ENCODE measurements at regions not wholly inside any gene's neighbourhood (a gene's known extent, or its start where the extent isn't known, plus 50 kb on each side); places are given as distances from the start of the nearest gene placed in this dataset.
"Not testable (repeated sequence)": the region's sequence is repeated elsewhere in the genome, so short reads cannot be mapped to it uniquely, and the experiment has no call there.

- DNase-seq, result no peak
These were observed 172.2 kb upstream of the MEF2C start for GRCh38 chr5:89055015-89055694.

DNA sequence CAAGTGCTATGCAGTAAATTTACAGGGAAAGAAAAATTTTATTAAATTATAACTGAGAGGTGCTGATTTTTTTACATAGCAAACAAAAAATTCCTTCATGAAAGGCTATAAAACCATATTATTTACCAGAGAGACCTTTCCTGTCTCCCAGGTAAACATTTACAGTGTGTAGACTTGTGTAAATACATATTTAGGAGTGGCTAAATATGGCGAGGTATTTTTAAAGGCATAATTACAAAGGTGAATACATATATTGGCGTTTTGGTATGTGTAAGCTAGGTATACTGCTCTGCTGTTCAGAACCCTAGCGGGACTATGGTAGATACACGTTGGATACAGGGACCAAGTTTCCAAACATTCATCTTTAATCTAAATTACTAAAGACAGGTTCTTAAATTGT, 170.6 kb upstream of the MEF2C start:
- DNase-seq, result no peak

- DNase-seq, result not testable (repeated sequence)
These were observed 167.1 kb upstream of the MEF2C start for GRCh38 chr5:89050062-89050461.

GRCh38 chr5:89047571-89047970, 164.6 kb upstream of the MEF2C start:
- no peak for DNase-seq

DNA sequence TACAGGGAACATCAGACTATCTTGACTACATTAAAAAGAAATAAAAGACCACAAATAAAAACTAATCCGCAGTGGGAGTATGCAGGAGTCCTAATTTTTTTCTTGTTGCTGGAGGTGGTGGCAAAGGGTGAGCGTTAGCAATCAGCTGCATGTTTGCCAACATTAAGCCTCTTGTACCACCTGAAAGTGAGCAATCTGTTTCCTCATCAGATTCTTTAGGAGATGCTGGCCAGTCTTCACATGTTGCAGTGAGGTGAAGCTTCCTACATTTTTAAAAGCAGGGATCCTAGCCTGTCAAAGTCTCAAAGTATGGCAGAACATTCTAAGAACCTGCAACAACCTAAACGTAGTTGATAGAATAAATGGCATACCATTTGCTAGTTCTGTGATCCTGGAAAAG, 162.2 kb upstream of the MEF2C start:
- no peak for DNase-seq

- no peak for DNase-seq
These were observed 161.8 kb upstream of the MEF2C start for GRCh38 chr5:89044674-89045200.

- no peak for DNase-seq
These were observed 160.7 kb upstream of the MEF2C start for GRCh38 chr5:89043676-89044075.

- no peak for DNase-seq
These were observed 159.8 kb upstream of the MEF2C start for GRCh38 chr5:89042746-89043145.

GRCh38 chr5:89041976-89042375, 159.0 kb upstream of the MEF2C start:
- DNase-seq, result no peak

DNA sequence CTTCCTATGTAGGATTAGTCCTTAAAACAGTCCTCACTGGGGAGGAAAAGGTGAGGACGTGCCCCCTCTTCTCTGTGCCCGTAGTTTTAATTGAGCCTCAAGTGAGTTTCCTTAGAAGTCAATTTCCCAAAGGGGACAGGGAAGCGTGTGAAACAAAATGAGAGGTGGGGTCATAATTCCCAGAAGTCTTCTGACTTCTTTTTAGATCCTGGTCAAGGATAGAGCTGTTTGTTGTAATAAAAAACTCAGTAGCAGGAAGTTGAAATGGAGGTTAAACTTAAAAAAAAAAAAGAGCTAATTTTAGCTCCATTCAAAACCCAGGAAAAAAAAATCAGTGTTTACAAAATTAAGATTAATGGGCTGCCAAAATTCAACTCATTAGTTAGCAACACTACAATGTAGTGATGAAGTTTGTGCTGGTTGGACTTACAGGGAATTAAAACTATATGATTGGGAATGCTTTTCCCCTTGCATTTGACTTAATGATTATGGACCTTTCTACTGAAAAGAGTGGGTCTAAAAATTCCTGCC, 158.3 kb upstream of the MEF2C start:
- DNase-seq, result no peak

DNA sequence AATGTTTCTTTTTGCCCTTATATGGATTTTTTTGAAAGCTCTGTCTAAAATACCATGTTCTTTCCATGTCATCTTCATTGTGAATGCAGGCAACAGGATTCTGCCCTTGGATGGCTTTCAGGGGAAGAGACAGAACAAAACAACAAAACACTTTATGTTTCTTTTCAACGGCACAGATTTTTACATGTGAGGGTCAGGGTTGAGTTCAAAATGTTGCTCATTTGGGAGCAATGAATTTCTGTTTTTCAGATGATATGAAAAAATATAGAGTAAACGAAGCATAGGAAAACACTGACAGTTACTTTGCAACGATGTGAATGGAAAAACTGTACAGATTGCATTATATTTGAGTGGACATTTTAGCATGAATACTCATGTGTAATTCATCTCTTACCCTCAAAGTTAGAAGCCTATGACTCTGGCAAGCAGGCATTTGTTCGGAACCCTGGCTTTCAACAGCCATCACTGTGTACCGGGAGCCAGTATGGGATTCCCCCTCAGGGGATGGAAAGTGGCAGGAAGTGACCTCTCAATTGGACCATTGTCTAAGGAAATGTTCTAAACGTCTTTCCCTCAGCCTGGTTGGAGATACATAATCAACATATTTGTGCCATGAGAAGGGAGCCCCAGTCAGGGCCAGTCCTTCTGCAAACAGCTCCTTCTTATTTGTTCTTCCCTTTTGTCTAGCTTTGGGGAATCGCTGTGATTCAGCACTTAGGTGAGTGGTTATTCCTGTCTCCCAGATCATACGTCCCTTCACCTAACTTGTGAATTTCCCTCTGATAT, 153.9 kb upstream of the MEF2C start:
- DNase-seq, result no peak

DNA sequence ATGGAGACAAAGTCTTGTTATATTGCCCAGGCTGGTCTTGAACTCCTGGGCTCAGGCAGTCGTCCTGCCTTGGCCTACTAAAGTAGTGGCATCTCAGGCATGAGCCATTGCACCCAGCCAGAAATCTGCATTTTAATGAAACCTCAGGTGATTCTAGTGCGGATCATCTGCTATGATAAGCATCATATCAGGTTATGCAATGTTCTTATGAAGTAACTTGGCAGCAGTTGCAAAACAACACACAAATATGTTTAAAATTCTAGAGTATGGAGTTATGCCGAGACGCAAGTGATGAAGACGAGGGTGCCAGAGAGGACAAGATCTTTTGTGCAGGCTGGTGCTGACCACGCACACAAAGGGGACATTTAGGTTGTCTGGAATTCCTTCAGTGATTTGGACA, 153.2 kb upstream of the MEF2C start:
- no peak for DNase-seq

DNA sequence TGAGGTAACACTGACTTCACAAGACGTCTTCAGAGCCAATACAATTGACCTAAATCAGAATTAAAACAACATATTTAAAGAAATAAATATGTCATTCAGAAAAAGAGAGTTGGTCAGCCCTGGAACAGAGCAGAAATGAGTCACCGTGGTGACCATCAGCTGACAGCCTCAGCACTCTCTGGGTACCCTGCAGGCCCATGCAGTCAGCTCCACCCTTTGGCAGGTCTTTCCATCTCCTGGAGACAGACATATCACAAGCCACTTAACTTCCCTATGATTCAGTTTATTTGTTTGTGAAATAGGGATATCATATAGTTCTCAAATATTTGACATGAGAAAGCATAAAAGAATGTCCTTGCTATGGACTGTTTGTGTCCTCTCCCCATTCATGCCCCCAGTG, 151.6 kb upstream of the MEF2C start:
- no peak for DNase-seq

GRCh38 chr5:89030798-89031197, 147.8 kb upstream of the MEF2C start:
- DNase-seq, result no peak

- DNase-seq, result no peak
These were observed 145.8 kb upstream of the MEF2C start for GRCh38 chr5:89028595-89029285.

GRCh38 chr5:89024045-89024444, 141.1 kb upstream of the MEF2C start:
- no peak for DNase-seq

DNA sequence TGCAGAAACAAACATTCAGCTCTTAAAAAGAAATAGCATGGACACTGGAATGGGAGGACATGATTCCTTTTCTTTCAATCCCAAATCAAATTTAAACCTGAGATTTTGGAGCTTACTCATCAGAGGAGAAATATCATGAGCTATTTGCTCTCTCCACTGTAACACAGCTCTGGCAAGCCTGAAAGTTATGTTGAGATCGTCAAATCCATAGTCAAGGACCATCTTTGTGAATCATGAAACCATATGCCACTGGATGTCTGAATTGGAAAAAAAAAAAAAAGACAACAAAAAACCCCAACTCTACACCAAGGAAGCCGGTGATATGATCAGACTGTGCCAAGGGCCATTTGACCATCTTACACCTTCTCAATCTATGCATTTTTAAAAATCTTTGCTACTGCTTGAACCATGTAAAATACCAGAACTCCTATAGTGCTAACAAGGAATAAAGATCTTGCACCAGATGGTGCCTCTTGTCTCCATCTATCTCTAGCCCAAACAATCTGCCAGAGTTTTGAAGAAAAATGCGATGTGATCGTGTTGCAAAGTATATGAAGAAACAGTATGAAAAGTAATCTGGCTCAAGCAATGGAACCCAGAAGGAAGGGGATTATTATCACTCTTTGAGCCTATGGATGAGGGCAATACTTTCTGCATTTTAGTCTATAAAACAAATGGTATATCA, 138.1 kb upstream of the MEF2C start:
- DNase-seq, result no peak

- no peak for DNase-seq
These were observed 133.8 kb upstream of the MEF2C start for GRCh38 chr5:89016741-89017303.

GRCh38 chr5:89015409-89015808, 132.4 kb upstream of the MEF2C start:
- DNase-seq, result no peak

GRCh38 chr5:89011778-89012711, 129.1 kb upstream of the MEF2C start:
- no peak for DNase-seq

- no peak for DNase-seq
These were observed 127.5 kb upstream of the MEF2C start for GRCh38 chr5:89010512-89010911.

All from SHP77 treated with DMSO at 0.1 percent for 48 hours (cell line).